Astrocyte of the cerebellum (primary cell): ENCODE measurements at regions not wholly inside any gene's neighbourhood (a gene's known extent, or its start where the extent isn't known, plus 50 kb on each side); places are given as distances from the start of the nearest gene placed in this dataset.

ENCODE experiments used
- DNase-seq: peaks from one replicate; pipeline ENCODE4 v3.0.0-alpha.2; 2011; ENCODE audit warnings: low read depth
- H3K4me3 ChIP-seq: 2 replicates; pipeline ENCODE4 v1.5.1; 2011; ENCODE audit warnings: mild to moderate bottlenecking, low read depth, low read length, moderate library complexity
- CTCF ChIP-seq: IDR thresholded peaks from 2 replicates; pipeline ENCODE4 v1.5.1; 2012; ENCODE audit warnings: low read length, low read depth, moderate library complexity, mild to moderate bottlenecking; ENCODE audit errors: missing control alignments
- in situ Hi-C: cut with HindIII; loops from 2 replicates; pipeline ENCODE4 v1.10.0; 2017; ENCODE audit warnings: low sequenced_read_pairs

- in situ Hi-C loops = no loop called here
- no peak for DNase-seq
- H3K4me3 ChIP-seq = no peak overlapping the region
Measured at GRCh38 chr7:20954711-20955619, 168.3 kb upstream of the SP8 start.

GRCh38 chr7:20958572-20958971 is 171.9 kb upstream of the SP8 start:
- in situ Hi-C loops = no loop called here
- DNase-seq = no peak
- no peak overlapping the region for H3K4me3 ChIP-seq
- no peak for TF ChIP-seq CTCF

More at GRCh38 chr7:20954711-20955619, 168.3 kb upstream of the SP8 start:
- no peak for TF ChIP-seq CTCF

DNA sequence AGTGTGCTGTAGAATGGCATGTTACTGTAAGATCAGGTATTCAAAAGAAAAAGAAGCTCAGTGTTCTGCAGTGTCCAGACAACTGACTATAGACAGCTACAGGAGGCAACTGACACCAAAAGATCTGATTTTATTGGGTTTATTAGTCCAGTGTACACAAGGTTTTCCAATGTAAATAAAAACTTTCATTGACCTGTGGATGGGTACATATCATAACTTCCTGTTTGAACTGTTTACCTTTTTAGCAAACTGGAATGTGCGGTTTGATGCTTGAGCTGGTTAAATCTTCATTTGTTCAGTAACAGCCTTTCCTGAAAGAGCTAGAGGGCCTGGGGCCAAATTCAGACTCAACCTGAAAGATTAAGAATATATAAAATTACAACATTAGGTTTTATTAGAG is 172.6 kb upstream of the SP8 start:
- TF ChIP-seq CTCF = no peak
- no peak for DNase-seq
- no peak overlapping the region for H3K4me3 ChIP-seq
- in situ Hi-C loops = no loop called here

DNA sequence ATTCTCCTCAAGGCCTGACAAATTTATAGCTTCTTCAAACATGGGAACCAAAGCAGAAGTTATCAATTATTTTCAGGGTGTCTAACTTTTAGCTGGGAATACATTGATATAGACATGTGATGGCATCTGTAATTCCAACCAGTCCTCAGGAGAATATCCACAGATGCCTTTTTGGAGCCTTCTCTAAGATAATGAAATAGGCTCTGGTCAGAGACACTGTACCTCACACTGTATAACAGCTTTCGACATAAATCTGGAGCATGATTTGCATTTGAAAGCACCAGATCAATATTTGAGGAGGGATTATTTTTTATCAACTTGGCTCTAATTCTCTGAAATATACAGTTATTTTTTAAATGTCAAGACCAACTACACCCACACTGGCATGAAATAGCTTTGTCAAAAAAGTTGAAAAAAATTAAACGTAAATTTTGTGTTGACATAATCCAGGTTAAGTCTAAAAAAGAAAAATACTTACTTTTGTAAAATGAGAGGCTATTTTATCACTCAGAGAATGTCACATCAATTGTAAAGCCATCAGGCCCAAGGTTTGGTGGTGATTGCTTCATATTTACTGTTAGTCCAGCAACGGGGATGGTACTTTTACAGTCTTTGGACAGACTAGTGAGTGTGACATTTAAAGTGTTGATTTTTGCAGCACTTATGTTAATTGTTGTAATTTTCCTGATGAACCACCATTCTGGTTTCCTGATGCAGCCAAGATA is 177.0 kb upstream of the SP8 start:
- H3K4me3 ChIP-seq = no peak overlapping the region
- in situ Hi-C loops = no loop called here
- no peak for DNase-seq
- no peak for TF ChIP-seq CTCF

DNA sequence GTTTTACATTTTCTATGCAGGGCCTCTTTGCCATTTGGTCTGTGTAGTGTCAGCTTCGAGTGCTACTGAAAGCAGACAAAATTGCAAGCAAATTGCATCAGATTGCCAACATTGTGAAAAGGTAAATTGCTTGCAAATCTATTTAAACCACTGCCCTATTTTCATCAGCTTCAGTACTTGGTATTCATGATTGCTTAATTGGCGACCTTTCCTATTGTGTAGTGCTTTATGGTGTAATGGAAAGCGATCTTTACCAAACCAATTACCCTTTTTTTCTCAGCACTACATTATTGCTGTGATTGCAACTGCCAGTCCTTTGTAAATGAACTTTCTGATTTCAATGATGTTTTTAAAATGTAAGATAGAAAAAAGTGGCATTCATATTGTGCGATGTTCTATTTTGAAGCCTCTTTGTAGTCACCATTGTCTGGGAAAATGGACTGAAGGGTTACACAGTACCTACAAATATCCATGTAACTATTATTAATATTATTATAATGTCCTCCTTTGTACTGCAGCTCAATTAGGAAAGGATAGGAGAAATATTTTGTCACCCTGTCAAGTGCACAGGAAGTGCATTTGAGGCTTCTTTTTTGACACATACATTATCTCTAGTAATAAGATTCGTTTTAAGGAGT is 177.7 kb upstream of the SP8 start:
- no peak overlapping the region for H3K4me3 ChIP-seq
- no peak for DNase-seq
- in situ Hi-C loops = no loop called here
- TF ChIP-seq CTCF = no peak

- TF ChIP-seq CTCF = no peak
- H3K4me3 ChIP-seq = no peak overlapping the region
- no peak for DNase-seq
- in situ Hi-C loops = no loop called here
Measured at GRCh38 chr7:20971219-20971618, 184.5 kb upstream of the SP8 start.
